ENCODE measurements at regions not wholly inside any gene's neighbourhood (a gene's known extent, or its start where the extent isn't known, plus 50 kb on each side); places are given as distances from the start of the nearest gene placed in this dataset.
"Not testable (repeated sequence)": the region's sequence is repeated elsewhere in the genome, so short reads cannot be mapped to it uniquely, and the experiment has no call there.

DNA sequence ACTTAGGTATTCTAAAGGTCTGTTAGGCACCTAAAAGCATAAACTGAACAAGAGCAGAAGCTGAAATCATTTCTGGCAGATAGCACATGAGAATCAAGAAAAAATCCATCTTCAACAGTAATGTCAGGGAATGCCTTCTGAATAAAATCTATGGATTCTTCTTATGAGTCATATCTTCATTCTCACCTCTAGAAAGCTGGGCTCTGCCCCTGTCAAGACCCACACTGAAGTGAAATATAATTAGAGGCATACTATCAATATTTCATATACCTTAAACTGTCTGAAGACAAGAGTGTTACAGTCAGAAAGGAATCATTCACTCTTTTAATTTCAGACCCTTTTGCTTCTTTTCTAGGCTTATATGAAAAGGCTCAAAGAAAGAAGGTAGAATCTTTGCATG, 485.8 kb upstream of the PTCHD4 start:
- Mint-ChIP-seq H3K27ac (no peak overlapping the region), H3K4me3 (no peak overlapping the region), H3K27me3 (ENCODE audit: low read depth) (no peaks in the 10 kb centered on the region), H3K9me3 (ENCODE audit: insufficient read depth) (peaks cover 4% of the 10 kb centered on the region), H3K36me3 (ENCODE audit: low read depth) (no peaks in the 10 kb centered on the region), H3K4me1 (ENCODE audit: low read depth) (no peaks in the 10 kb centered on the region)
- ChIA-PET CTCF (no interaction called here), POLR2A (no interaction called here)
- ATAC-seq (no peak), DNase-seq (no peak)

DNA sequence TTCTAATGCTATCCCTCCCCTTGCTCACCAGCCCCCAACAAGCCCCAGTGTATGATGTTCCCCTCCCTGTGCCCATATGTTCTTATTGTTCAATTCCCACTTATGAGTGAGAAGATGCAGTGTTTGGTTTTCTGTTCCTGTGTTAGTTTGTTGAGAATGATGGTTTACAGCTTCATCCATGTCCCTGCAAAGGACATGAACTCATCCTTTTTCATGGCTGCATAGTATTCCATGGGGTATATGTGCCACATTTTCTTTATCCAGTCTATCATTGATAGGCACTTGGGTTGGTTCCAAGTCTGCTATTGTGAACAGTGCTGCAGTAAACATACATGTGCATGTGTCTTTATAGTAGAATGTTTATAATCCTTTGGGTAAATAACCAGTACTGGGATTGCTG, 480.2 kb upstream of the PTCHD4 start:
- H3K9me3 Mint-ChIP-seq (ENCODE audit: insufficient read depth); H3K27me3 Mint-ChIP-seq (ENCODE audit: low read depth); POLR2A ChIA-PET; ATAC-seq; H3K36me3 Mint-ChIP-seq (ENCODE audit: low read depth); CTCF ChIA-PET; DNase-seq; H3K4me1 Mint-ChIP-seq (ENCODE audit: low read depth); H3K4me3 Mint-ChIP-seq; H3K27ac Mint-ChIP-seq: not testable (repeated sequence)

DNA sequence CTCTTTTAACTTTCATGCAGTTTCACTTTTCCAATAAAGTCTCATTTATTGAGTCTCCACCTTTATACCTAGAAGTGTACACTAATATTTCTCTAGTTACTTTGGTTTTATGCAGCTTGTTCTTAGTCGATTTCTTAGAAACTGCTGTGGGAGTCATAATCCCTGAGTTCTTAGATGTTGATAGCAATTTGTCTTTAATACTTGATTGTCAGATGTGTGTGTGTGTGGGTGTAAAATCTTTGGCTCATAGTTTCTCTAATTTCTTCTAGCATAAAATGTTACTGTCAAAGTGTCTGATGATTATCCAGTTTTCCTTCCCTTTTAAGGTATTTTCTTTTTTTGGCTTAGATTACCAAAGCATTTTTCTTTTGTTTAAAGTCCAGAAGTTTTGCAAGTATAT, 473.8 kb upstream of the PTCHD4 start:
- ATAC-seq: no peak
- Mint-ChIP-seq H3K4me3 (no peak overlapping the region), H3K9me3 (ENCODE audit: insufficient read depth) (no peaks in the 10 kb centered on the region), H3K27ac (no peak overlapping the region), H3K27me3 (ENCODE audit: low read depth) (no peaks in the 10 kb centered on the region), H3K36me3 (ENCODE audit: low read depth) (no peaks in the 10 kb centered on the region), H3K4me1 (ENCODE audit: low read depth) (no peaks in the 10 kb centered on the region)
- no peak for DNase-seq
- ChIA-PET CTCF (no interaction called here), POLR2A (no interaction called here)

DNA sequence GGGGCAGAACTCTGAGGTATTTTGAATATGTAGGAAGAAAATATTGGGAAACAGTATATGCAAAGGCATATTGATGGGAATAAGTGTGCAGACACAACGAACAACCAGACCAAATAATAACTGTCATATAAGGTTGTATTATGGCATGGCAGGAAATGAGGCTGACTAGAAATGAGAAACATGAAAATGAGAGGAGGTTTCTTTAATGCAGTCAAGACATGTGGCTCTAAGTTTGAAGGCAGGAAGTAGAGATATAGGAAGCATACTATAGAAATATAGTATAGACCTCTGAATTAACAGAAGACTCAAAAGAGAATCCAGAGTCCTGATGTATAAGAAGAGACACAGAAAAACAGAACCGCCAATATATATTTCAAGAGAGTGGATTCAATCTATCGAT, 459.7 kb upstream of the PTCHD4 start:
- POLR2A ChIA-PET: no interaction called here
- no peaks in the 10 kb centered on the region for H3K9me3 Mint-ChIP-seq (ENCODE audit: insufficient read depth)
- no peaks in the 10 kb centered on the region for H3K36me3 Mint-ChIP-seq (ENCODE audit: low read depth)
- no peak for DNase-seq
- no peaks in the 10 kb centered on the region for H3K27me3 Mint-ChIP-seq (ENCODE audit: low read depth)
- H3K4me1 Mint-ChIP-seq (ENCODE audit: low read depth): no peaks in the 10 kb centered on the region
- CTCF ChIA-PET: no interaction called here
- no peak for ATAC-seq
- no peak overlapping the region for H3K27ac Mint-ChIP-seq
- no peak overlapping the region for H3K4me3 Mint-ChIP-seq

DNA sequence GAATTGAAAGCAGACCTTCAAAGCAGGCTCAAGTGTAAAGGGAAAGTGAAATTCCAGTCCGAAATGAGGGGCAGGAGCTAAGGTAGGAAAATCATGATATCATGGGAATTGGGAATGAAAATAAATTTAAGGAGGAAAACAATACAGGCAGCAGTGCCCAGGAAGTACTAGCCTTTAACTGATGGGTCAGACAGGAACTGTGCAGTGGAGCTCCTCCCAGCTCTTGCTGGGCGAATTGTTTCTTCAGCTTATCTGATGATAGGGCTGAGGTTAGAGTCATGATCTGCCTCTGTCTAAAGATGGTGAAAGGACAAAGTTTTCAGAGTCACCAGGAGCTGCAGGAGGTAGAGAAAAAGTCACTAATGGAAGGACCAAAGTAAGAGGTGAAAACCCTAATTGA, 457.9 kb upstream of the PTCHD4 start:
- Mint-ChIP-seq H3K4me1 (ENCODE audit: low read depth) (no peaks in the 10 kb centered on the region), H3K36me3 (ENCODE audit: low read depth) (no peaks in the 10 kb centered on the region), H3K4me3 (no peak overlapping the region), H3K9me3 (ENCODE audit: insufficient read depth) (no peaks in the 10 kb centered on the region), H3K27ac (no peak overlapping the region), H3K27me3 (ENCODE audit: low read depth) (no peaks in the 10 kb centered on the region)
- DNase-seq (no peak), ATAC-seq (no peak)
- POLR2A ChIA-PET: no interaction called here
- CTCF ChIA-PET: no interaction called here

DNA sequence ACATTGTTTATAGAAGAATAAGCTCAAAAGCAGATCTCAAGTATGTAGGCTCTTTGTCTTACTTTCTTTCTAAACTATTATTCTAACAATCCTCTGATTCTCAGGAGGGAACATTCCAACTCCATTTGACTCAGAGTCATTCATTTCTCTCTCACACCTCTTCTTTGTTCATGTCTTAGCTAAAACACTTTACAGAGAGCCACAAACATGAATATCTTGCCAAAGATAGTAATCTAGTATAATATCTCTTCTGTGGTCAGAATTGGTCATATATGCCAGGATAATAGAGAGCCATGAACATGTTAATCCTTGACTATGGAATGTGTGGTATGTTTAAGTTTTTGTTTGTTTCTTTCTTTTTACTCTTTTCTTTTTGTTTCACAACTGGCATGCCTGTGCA, 456.0 kb upstream of the PTCHD4 start:
- no peak for ATAC-seq
- H3K9me3 Mint-ChIP-seq (ENCODE audit: insufficient read depth): no peaks in the 10 kb centered on the region
- H3K27ac Mint-ChIP-seq: no peak overlapping the region
- DNase-seq: no peak
- CTCF ChIA-PET: no interaction called here
- no peaks in the 10 kb centered on the region for H3K4me1 Mint-ChIP-seq (ENCODE audit: low read depth)
- H3K4me3 Mint-ChIP-seq: no peak overlapping the region
- no peaks in the 10 kb centered on the region for H3K27me3 Mint-ChIP-seq (ENCODE audit: low read depth)
- H3K36me3 Mint-ChIP-seq (ENCODE audit: low read depth): no peaks in the 10 kb centered on the region
- POLR2A ChIA-PET: no interaction called here

DNA sequence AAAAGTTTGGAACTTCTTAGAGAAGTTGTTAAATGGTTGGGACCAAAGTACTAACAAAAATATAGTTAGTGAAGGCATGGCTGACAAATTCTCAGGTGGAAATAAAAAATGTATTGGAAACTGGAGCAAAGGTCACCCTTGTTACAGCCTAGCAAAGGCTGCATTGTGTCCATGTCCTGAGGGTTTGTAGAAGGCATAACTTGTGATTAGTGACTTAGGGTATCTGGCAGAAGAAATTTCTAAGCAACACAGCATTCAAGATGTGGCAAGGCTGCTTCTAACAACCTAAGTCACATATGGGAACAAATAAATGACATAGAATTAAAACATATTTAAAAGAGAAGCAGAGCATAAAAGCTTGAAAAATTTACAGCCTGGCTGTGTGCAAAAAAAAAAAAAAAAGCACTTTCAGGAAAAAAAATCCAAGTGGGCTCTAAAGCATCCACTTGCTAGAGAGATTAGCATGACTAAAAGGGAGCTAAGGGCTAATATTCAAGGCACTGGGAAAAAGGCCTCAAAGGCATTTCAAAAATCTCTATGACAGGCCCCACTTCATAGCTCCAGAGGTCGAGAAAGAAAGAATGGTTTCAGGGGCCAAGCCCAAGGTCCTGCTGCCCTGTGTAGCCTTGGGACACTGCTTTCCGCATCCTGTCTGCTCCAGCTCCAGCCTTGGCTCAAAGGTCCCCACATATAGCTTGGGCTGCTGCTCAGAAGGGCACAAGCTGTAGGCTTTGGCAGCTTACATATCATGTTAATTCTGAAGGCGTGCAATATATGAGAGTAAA, 453.2 kb upstream of the PTCHD4 start:
- no peaks in the 10 kb centered on the region for H3K36me3 Mint-ChIP-seq (ENCODE audit: low read depth)
- no peaks in the 10 kb centered on the region for H3K4me1 Mint-ChIP-seq (ENCODE audit: low read depth)
- H3K4me3 Mint-ChIP-seq: no peak overlapping the region
- H3K27me3 Mint-ChIP-seq (ENCODE audit: low read depth): no peaks in the 10 kb centered on the region
- H3K27ac Mint-ChIP-seq: no peak overlapping the region
- ATAC-seq (no peak), DNase-seq (no peak)
- ChIA-PET POLR2A (no interaction called here), CTCF (no interaction called here)
- no peaks in the 10 kb centered on the region for H3K9me3 Mint-ChIP-seq (ENCODE audit: insufficient read depth)

DNA sequence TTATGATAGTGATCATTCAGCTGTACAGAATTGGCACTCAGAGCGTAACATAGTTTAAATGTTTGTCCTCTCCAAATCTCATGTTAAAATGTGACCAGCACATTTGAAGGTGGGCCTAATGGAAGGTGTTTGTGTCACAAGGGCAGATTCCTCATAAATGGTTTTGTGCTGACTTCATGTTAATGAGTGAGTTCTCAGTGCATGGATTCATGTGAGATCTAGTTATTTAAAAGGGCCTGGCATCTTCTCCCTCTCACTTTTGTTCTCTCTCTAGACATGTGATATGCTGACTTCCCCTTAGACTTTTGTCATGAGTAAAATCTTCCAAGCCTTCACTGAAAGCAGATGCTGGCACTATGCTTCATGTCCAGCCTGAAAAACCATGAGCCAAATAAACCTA, 452.4 kb upstream of the PTCHD4 start:
- no peak for DNase-seq
- no peaks in the 10 kb centered on the region for H3K36me3 Mint-ChIP-seq (ENCODE audit: low read depth)
- H3K27me3 Mint-ChIP-seq (ENCODE audit: low read depth): no peaks in the 10 kb centered on the region
- ChIA-PET POLR2A (no interaction called here), CTCF (no interaction called here)
- no peaks in the 10 kb centered on the region for H3K9me3 Mint-ChIP-seq (ENCODE audit: insufficient read depth)
- no peak overlapping the region for H3K27ac Mint-ChIP-seq
- no peak overlapping the region for H3K4me3 Mint-ChIP-seq
- H3K4me1 Mint-ChIP-seq (ENCODE audit: low read depth): no peaks in the 10 kb centered on the region
- ATAC-seq: no peak

DNA sequence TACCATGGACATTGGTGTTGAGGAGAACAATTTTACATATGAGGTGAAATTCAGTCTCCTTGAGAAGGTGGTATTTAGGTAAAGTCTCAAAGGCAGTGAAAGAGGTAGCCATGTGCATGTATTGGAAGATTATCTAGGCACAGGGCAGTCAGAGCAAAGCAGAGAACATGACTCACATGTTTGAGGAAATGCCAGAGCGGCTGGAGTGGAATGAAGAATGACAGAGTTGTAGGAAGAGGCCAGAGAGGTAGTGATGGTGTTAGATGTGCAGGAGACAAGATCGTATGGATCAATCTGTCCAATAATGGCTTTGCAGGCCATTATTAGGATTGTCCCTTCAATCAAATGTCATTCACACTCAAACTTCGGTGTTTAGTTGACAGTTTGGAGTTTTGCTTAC, 449.4 kb upstream of the PTCHD4 start:
- H3K9me3 Mint-ChIP-seq (ENCODE audit: insufficient read depth): peaks cover 3% of the 10 kb centered on the region
- CTCF ChIA-PET: no interaction called here

DNA sequence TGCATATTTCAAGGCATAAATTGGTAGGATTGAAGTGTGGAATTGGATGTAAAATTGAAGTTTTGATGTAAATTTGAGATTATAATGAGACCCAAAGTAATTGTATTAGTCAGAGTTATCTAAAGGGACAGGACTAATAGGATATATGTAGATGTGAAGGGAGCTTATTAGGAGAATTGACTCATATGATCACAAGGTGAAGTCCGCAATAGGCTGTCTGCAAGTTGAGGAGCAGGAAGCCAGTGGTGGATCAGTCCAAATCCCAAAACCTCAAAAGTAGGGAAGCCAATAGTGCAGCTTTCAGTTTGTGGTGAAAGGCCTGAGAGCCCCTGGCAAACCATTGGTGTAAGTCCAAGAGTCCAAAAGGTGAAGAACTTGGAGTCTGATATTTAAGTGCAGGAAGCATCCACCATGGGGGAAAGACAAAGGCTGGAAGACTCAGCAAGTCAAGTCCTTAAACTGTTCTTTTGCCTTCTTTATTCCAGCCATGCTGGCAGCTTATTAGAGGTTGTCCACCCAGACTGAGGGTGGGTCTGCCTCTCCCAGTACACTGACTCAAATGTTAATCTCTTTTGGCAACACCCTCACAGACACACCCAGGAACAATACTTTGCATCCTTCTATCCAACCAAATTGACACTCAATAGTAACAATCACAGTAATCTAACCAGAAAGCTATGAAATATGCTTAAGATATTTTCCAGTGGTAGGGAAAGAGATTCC, 442.6 kb upstream of the PTCHD4 start:
- ATAC-seq (no peak), DNase-seq (no peak)
- POLR2A ChIA-PET: no interaction called here
- Mint-ChIP-seq H3K9me3 (ENCODE audit: insufficient read depth) (peaks cover 3% of the 10 kb centered on the region), H3K27ac (no peak overlapping the region), H3K4me1 (ENCODE audit: low read depth) (no peaks in the 10 kb centered on the region), H3K36me3 (ENCODE audit: low read depth) (no peaks in the 10 kb centered on the region), H3K27me3 (ENCODE audit: low read depth) (no peaks in the 10 kb centered on the region), H3K4me3 (no peak overlapping the region)
- CTCF ChIA-PET: no interaction called here

More for the DNA sequence above, 449.4 kb upstream of the PTCHD4 start:
- H3K4me1 Mint-ChIP-seq (ENCODE audit: low read depth): no peaks in the 10 kb centered on the region
- H3K4me3 Mint-ChIP-seq: no peak overlapping the region
- POLR2A ChIA-PET: no interaction called here
- H3K27me3 Mint-ChIP-seq (ENCODE audit: low read depth): no peaks in the 10 kb centered on the region
- ATAC-seq (no peak), DNase-seq (no peak)
- H3K27ac Mint-ChIP-seq: no peak overlapping the region
- no peaks in the 10 kb centered on the region for H3K36me3 Mint-ChIP-seq (ENCODE audit: low read depth)

DNA sequence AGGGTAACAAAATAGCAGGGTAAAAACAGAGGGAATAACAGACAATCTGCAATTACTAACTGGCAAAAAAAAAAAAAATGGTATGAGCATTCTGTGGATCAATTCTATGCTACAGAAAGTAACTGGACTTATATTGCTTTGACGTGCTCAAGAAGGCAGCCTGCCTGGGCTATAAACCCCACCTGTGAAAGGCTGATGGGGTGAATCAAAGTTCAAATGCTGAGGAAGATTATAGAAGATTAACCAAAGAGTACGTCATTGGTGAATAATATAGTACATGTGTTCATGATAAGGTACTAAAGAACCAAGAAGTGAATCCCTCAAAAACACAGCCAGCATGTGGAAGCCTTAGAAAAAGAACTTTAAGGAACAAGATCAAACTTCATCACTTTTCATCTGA, 441.9 kb upstream of the PTCHD4 start:
- H3K27ac Mint-ChIP-seq: no peak overlapping the region
- ATAC-seq: no peak
- ChIA-PET POLR2A (no interaction called here), CTCF (no interaction called here)
- no peak for DNase-seq
- no peak overlapping the region for H3K4me3 Mint-ChIP-seq
- H3K9me3 Mint-ChIP-seq (ENCODE audit: insufficient read depth): peaks cover 3% of the 10 kb centered on the region
- H3K4me1 Mint-ChIP-seq (ENCODE audit: low read depth): no peaks in the 10 kb centered on the region
- no peaks in the 10 kb centered on the region for H3K27me3 Mint-ChIP-seq (ENCODE audit: low read depth)
- no peaks in the 10 kb centered on the region for H3K36me3 Mint-ChIP-seq (ENCODE audit: low read depth)

DNA sequence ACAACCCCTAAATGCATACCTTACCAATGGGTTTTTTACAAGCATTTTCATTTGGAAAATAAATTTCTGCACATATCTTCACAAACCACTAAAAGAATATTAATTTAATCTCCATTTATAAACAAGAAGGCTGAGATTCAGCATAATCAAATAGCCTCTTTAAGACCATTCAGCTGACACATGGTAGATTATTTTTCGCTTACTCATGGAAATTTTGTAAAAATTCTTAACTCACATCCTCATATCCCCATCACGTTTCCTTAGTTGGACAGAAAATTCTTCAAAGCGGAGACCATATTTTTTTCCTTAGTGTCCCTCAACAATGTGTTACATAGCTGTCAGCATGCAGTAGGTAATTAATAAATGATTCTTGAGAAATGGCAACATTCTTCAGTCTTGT, 439.6 kb upstream of the PTCHD4 start:
- DNase-seq (no peak), ATAC-seq (no peak)
- peaks cover 1% of the 10 kb centered on the region for H3K9me3 Mint-ChIP-seq (ENCODE audit: insufficient read depth)
- H3K4me1 Mint-ChIP-seq (ENCODE audit: low read depth): no peaks in the 10 kb centered on the region
- H3K4me3 Mint-ChIP-seq: no peak overlapping the region
- ChIA-PET CTCF (no interaction called here), POLR2A (no interaction called here)
- H3K27ac Mint-ChIP-seq: no peak overlapping the region
- H3K27me3 Mint-ChIP-seq (ENCODE audit: low read depth): no peaks in the 10 kb centered on the region
- H3K36me3 Mint-ChIP-seq (ENCODE audit: low read depth): no peaks in the 10 kb centered on the region

DNA sequence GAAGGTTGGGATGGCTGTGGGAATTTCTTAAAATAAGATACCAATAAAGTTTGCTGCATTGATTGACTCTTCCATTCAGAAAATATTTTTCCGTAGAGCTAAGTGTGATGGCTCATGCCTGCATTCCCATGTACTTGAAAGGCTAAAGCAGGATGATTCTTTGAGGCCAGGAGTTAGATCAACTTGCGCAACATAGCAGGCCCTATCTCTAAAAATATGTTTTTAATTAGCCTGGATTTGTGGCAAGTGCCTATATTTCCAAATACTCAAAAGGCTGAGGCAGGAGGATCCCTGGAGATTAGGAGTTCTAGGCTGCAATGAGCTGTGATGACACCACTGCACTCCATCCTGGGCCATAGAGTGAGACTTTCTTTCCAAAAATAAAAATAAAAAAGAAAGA, 431.2 kb upstream of the PTCHD4 start:
- H3K9me3 Mint-ChIP-seq (ENCODE audit: insufficient read depth): no peaks in the 10 kb centered on the region
- no peak for DNase-seq
- no peaks in the 10 kb centered on the region for H3K4me1 Mint-ChIP-seq (ENCODE audit: low read depth)
- ChIA-PET POLR2A (no interaction called here), CTCF (no interaction called here)
- no peak for ATAC-seq
- H3K36me3 Mint-ChIP-seq (ENCODE audit: low read depth): no peaks in the 10 kb centered on the region
- no peaks in the 10 kb centered on the region for H3K27me3 Mint-ChIP-seq (ENCODE audit: low read depth)
- H3K4me3 Mint-ChIP-seq: no peak overlapping the region
- no peak overlapping the region for H3K27ac Mint-ChIP-seq

Measured in activated CD8-positive, alpha-beta T cell treated with anti-CD3 and anti-CD28 coated beads, Interleukin-2, amount 10 ng/mL, durations not matched to agents 7 days and 5 days (primary cell).